DOHH2 (cell line): ENCODE measurements at regions not wholly inside any gene's neighbourhood (a gene's known extent, or its start where the extent isn't known, plus 50 kb on each side); places are given as distances from the start of the nearest gene placed in this dataset.

Source experiments
- H3F3A ChIP-seq: fragments of 200-600 bp; sonication (generic), shearing (Covaris generic); 2 replicates; pipeline ENCODE4 v1.6.0; 2016; ENCODE audit warnings: antibody characterized with exemption, mild to moderate bottlenecking; ENCODE audit not compliant: control insufficient read depth, insufficient read depth
- H3K27ac ChIP-seq: fragments of 200-600 bp; sonication (generic); 2 replicates; pipeline ENCODE4 v1.5.1; 2014; ENCODE audit warnings: low read depth, mild to moderate bottlenecking, low read length, moderate library complexity
- H3K27me3 ChIP-seq: fragments of 200-600 bp; sonication (generic); 2 replicates; pipeline ENCODE4 v1.6.1; 2014; ENCODE audit warnings: mild to moderate bottlenecking, low read length, mixed read lengths; ENCODE audit not compliant: control insufficient read depth
- H3K36me3 ChIP-seq: fragments of 200-600 bp; sonication (generic); 2 replicates; pipeline ENCODE4 v1.6.1; 2014; ENCODE audit warnings: mild to moderate bottlenecking, low read length, moderate library complexity, mixed read lengths; ENCODE audit not compliant: control insufficient read depth
- H3K4me1 ChIP-seq: fragments of 200-600 bp; sonication (generic); 2 replicates; pipeline ENCODE4 v1.6.1; 2014; ENCODE audit warnings: mild to moderate bottlenecking, low read length, mixed read lengths; ENCODE audit not compliant: control insufficient read depth
- H3K4me2 ChIP-seq: fragments of 200-600 bp; sonication (generic); 2 replicates; pipeline ENCODE4 v1.6.0; 2014; ENCODE audit warnings: mild to moderate bottlenecking, low read length, moderate library complexity
- H3K4me3 ChIP-seq: fragments of 200-600 bp; sonication (generic); 2 replicates; pipeline ENCODE4 v1.5.1; 2014; ENCODE audit warnings: mild to moderate bottlenecking, low read length, mixed read lengths
- H3K79me2 ChIP-seq: fragments of 200-600 bp; sonication (generic); 2 replicates; pipeline ENCODE4 v1.6.1; 2014; ENCODE audit warnings: mild to moderate bottlenecking, low read length, mixed read lengths; ENCODE audit not compliant: control insufficient read depth
- H3K9me2 ChIP-seq: fragments of 200-600 bp; sonication (generic); replicated peaks from 2 replicates; pipeline ENCODE4 v1.6.1; 2014; ENCODE audit warnings: mild to moderate bottlenecking, low read length, mixed read lengths; ENCODE audit not compliant: control insufficient read depth
- H3K9me3 ChIP-seq: fragments of 200-600 bp; sonication (generic); 2 replicates; pipeline ENCODE4 v1.6.1; 2014; ENCODE audit warnings: antibody characterized with exemption, low read length, mixed read lengths; ENCODE audit not compliant: control insufficient read depth, insufficient read depth
- H4K20me1 ChIP-seq: fragments of 200-600 bp; sonication (generic); 2 replicates; pipeline ENCODE4 v1.6.0; 2014; ENCODE audit warnings: low read depth, mild to moderate bottlenecking, antibody characterized with exemption, low read length, moderate library complexity; ENCODE audit not compliant: control insufficient read depth, insufficient read depth
- CTCF ChIP-seq: fragments of 200-600 bp; sonication (generic); IDR thresholded peaks from one replicate; pipeline ENCODE4 v1.5.1; 2014; ENCODE audit warnings: antibody characterized with exemption, mild to moderate bottlenecking, low read depth, low read length; ENCODE audit not compliant: poor library complexity, severe bottlenecking
- EZH2phosphoT487 ChIP-seq: fragments of 200-600 bp; sonication (generic); IDR thresholded peaks from 2 replicates; pipeline ENCODE4 v1.6.1; 2017; ENCODE audit warnings: borderline replicate concordance, mild to moderate bottlenecking, antibody characterized with exemption, low read length, moderate library complexity, mixed read lengths

GRCh38 chr19:7415857-7416371, 67.2 kb downstream of the ARHGEF18 start:
- Histone ChIP-seq H3K36me3 (peaks cover 66% of the 10 kb centered on the region), H3K4me3 (no peak overlapping the region), H3K4me2 (no peak overlapping the region), H3K79me2 (peaks cover 73% of the 10 kb centered on the region), H3K27me3 (no peaks in the 10 kb centered on the region), H3K27ac (no peak overlapping the region), H3K4me1 (no peaks in the 10 kb centered on the region), H3K9me2 (no peaks in the 10 kb centered on the region), H3F3A (no peaks in the 10 kb centered on the region), H4K20me1 (peaks cover 4% of the 10 kb centered on the region; the same call in 1 of the 2 replicates), H3K9me3 (no peaks in the 10 kb centered on the region)
- TF ChIP-seq EZH2phosphoT487 = no peak
- no peak for TF ChIP-seq CTCF

GRCh38 chr19:7417671-7418324, 69.1 kb downstream of the ARHGEF18 start:
- Histone ChIP-seq H3K9me2 (no peaks in the 10 kb centered on the region), H3K9me3 (no peaks in the 10 kb centered on the region), H3K36me3 (peaks cover 69% of the 10 kb centered on the region), H3K27me3 (no peaks in the 10 kb centered on the region), H3K27ac (no peak overlapping the region), H3K4me3 (no peak overlapping the region), H3K79me2 (peaks cover 57% of the 10 kb centered on the region), H4K20me1 (peaks cover 7% of the 10 kb centered on the region; the same call in 1 of the 2 replicates), H3K4me1 (no peaks in the 10 kb centered on the region), H3K4me2 (no peak overlapping the region), H3F3A (no peaks in the 10 kb centered on the region)
- TF ChIP-seq EZH2phosphoT487 (no peak), CTCF (no peak)

- Histone ChIP-seq H4K20me1 (peaks cover 7% of the 10 kb centered on the region; the same call in 1 of the 2 replicates), H3K9me3 (no peaks in the 10 kb centered on the region), H3K27ac (no peak overlapping the region), H3K4me3 (no peak overlapping the region), H3K9me2 (no peaks in the 10 kb centered on the region), H3K27me3 (no peaks in the 10 kb centered on the region), H3F3A (no peaks in the 10 kb centered on the region), H3K4me2 (no peak overlapping the region), H3K36me3 (peaks cover 74% of the 10 kb centered on the region), H3K79me2 (peaks cover 54% of the 10 kb centered on the region), H3K4me1 (no peaks in the 10 kb centered on the region)
- TF ChIP-seq EZH2phosphoT487 (no peak), CTCF (no peak)
Observed at GRCh38 chr19:7418596-7418995, 69.9 kb downstream of the ARHGEF18 start.
